Heart left ventricle (tissue), 16 donors: ENCODE measurements at regions not wholly inside any gene's neighbourhood (a gene's known extent, or its start where the extent isn't known, plus 50 kb on each side); places are given as distances from the start of the nearest gene placed in this dataset.

Experiments
- ATAC-seq, 4 donors: fragments of 200-7000 bp; cut with Tn5 transposase; one replicate each; pipeline ENCODE4 v1.9.1; 2020 to 2022; ENCODE audit warnings: moderate library complexity in 4 of 4, mild to moderate bottlenecking in 3 of 4, moderate number of reproducible peaks in 1 of 4
- DNase-seq, 5 donors: peaks; one replicate each; pipeline ENCODE4 v3.0.0-alpha.2; 2020
- H3K27ac ChIP-seq, 12 donors: fragments of 200-600 bp; sonication (generic) in 4 of 12; one replicate each; pipeline versions ENCODE4 v1.5.0 to v1.8.0; 2016 to 2022; ENCODE audit warnings: mild to moderate bottlenecking in 2 of 12
- H3K27me3 ChIP-seq, 9 donors: fragments of 200-600 bp; sonication (generic) in 2 of 9; one replicate each; pipeline versions ENCODE4 v1.5.1 to v1.8.0; 2016 to 2022; ENCODE audit warnings: mild to moderate bottlenecking in 3 of 9
- H3K36me3 ChIP-seq, 9 donors: fragments of 200-600 bp; sonication (generic) in 2 of 9; one replicate each; pipeline versions ENCODE4 v1.5.0 to v1.8.0; 2018 to 2022; ENCODE audit warnings: mild to moderate bottlenecking in 2 of 9
- H3K4me1 ChIP-seq, 12 donors: fragments of 200-600 bp; sonication (generic) in 4 of 12; one replicate each; pipeline versions ENCODE4 v1.5.0 to v1.8.0; 2016 to 2022; ENCODE audit warnings: mild to moderate bottlenecking in 3 of 12
- H3K4me3 ChIP-seq, 12 donors: fragments of 200-600 bp; sonication (generic) in 4 of 12; one replicate each; pipeline versions ENCODE4 v1.5.0 to v1.8.0; 2017 to 2022; ENCODE audit warnings: mild to moderate bottlenecking in 9 of 12, moderate library complexity in 4 of 12
- H3K9me3 ChIP-seq, 12 donors: fragments of 200-600 bp; sonication (generic) in 4 of 12; one replicate each; pipeline versions ENCODE4 v1.5.0 to v1.8.0; 2016 to 2022; ENCODE audit warnings: mild to moderate bottlenecking in 1 of 12
- POLR2A ChIP-seq, 2 donors: fragments of 450-650 bp; IDR thresholded peaks; one replicate each; pipeline ENCODE4 v1.6.1; 2017; ENCODE audit warnings: antibody characterized with exemption in 2 of 2, mild to moderate bottlenecking in 2 of 2, moderate library complexity in 2 of 2
- WGBS, 4 donors: extraction: QIAGEN DNeasy Blood & Tissue Kit in 2 of 4; methylation state at CpG; one replicate each; pipeline versions ENCODE4 v1.1.5 to v1.1.7; 2013 to 2018; 5-methylcytosine and 5-hydroxymethylcytosine counted together
- intact Hi-C, 10 donors: fragments of 100-400 bp; cut with DNase I; formaldehyde crosslinking; loops; one replicate each; pipeline versions ENCODE4 v1.11.1 to v1.14.2; 2022
- TF ChIP-seq, protein P1 (sequence below), 12 donors: fragments of 200-600 bp; sonication (generic) in 4 of 12; IDR thresholded peaks; one replicate each; pipeline versions ENCODE4 v1.5.0 to v1.8.0; 2018 to 2022; ENCODE audit warnings: antibody characterized with exemption in 12 of 12, mild to moderate bottlenecking in 5 of 12
- donor health status: ischemic (EF 13 %, LVEDD 7.1; RV severe dilation, severe dysfunction).
- donor health status: healthy with polysubstance abuse.
- donor health status: DM: no; HTN: yes; CAD: no.
- donor health status: DM: no; HTN: no; CAD: no.
- donor health status: ischemic (EF 25% LVEDD 6.9; RV normal size, moderate dysfunction).
- donor health status: ischemic (EF 25% LVEDD 5.7; RV mildly dilated, moderate dysfunction).
- donor health status: healthy.
- donor health status: DM: yes; HTN: yes; CAD: no.
- donor health status: ischemic (EF 35%, LVEDD 5.7; RV mildly dilated, moderate dysfunction).
- donor health status: nonischemic (EF 11% LVEDD 7.7; RV severe dilation, severe dysfunction).
- donor health status: DM: yes; HTN: yes; CAD: no.
- donor health status: PGD.
- donor health status: ischemic (EF 29% LVEDD 5.4; RV normal size, mild dysfunction).
- donor health status: nonischemic (EF 23%, LVEDD 6.1; RV moderate dilation, normal function).

DNA sequence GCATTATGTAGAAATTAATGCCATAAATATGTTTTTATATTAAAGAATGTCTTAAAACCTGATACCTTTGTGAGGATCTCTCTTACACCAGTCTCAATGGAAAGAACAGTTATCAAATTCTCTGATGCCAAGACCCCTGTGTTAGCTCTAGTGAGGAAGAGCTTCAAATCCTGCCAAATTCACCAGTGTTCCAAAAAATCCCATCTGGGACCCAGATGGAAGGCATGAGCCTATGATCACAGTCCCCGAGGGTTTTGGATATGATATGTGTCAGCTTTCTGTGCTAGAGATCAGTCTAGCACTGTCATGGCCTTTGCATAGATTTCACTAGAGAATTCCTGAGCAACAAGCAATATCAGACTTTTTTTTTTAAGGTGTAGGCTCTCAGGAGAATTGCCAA lies 412.1 kb downstream of the UBE2NL start:
- Histone ChIP-seq H3K4me1 (no peaks in the 10 kb centered on the region), H3K9me3 (no peaks in the 10 kb centered on the region), H3K27ac (no peak overlapping the region), H3K4me3 (no peak overlapping the region), H3K36me3 (no peaks in the 10 kb centered on the region), H3K27me3 (no peaks in the 10 kb centered on the region)
- DNase-seq (no peak), ATAC-seq (no peak)
- no peak for TF ChIP-seq POLR2A (IDR thresholded peaks at IDR 0.05)
- TF ChIP-seq, protein P1, sequence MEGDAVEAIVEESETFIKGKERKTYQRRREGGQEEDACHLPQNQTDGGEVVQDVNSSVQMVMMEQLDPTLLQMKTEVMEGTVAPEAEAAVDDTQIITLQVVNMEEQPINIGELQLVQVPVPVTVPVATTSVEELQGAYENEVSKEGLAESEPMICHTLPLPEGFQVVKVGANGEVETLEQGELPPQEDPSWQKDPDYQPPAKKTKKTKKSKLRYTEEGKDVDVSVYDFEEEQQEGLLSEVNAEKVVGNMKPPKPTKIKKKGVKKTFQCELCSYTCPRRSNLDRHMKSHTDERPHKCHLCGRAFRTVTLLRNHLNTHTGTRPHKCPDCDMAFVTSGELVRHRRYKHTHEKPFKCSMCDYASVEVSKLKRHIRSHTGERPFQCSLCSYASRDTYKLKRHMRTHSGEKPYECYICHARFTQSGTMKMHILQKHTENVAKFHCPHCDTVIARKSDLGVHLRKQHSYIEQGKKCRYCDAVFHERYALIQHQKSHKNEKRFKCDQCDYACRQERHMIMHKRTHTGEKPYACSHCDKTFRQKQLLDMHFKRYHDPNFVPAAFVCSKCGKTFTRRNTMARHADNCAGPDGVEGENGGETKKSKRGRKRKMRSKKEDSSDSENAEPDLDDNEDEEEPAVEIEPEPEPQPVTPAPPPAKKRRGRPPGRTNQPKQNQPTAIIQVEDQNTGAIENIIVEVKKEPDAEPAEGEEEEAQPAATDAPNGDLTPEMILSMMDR (IDR thresholded peaks at IDR 0.05): no peak
- intact Hi-C loops: no loop called here
- 78 to 94% (median 88%) methylated on average over 1 of the region's 1 CpG for WGBS, 4 donors

DNA sequence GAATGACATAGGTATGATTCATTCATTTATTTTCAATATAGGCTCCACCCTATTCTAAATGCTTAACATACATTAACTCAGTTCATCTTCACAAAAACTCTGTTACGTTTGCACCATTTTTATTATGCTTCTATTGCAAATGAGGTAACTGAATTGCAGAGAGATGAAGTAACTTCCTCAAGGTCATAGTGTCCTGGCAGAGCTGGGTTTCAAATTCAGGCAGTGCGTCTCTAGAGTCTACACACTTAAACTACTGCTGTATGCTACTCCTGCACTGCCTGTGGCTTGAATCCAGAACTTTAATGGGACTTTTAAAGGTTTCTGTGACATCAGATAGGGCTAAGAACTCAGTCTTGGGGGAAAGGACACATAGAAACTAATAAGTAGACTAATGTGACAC lies 413.4 kb downstream of the UBE2NL start:
- WGBS, 4 donors: 32 to 51% (median 42%) methylated on average over 2 of the region's 2 CpGs

DNA sequence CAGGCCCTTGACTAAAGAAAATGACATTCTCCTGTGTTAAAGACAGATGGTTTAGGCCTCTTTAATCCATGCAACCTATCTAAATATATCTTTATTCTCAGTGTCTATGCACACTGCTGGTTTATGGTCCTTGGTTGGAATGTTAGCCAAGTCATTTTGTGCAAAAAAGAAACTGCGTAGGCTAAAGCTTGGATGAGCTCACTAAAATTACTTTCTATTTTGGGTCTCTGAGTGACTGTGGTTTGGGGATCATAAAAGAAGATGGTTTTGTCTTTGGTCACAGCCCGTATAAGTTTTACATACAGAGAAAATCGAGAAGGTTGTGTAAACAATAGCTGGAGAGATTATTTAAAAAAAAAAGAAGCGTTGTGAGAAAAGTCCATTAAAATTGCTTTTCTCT lies 443.6 kb downstream of the UBE2NL start:
- TF ChIP-seq POLR2A (IDR thresholded peaks at IDR 0.05): no peak
- TF ChIP-seq, protein P1 (IDR thresholded peaks at IDR 0.05): no peak
- H3K36me3 ChIP-seq: no peaks in the 10 kb centered on the region
- ATAC-seq (no peak), DNase-seq (no peak)
- 69 to 86% (median 75%) methylated on average over 4 of the region's 4 CpGs for WGBS, 4 donors
- intact Hi-C loops: loop anchor here in 1 of 10 donors (10.0 kb wide), 1 partner anchor 627 kb away; no protein-coding TSS in a partner anchor
- H3K9me3 ChIP-seq: no peaks in the 10 kb centered on the region
- no peak overlapping the region for H3K27ac ChIP-seq
- H3K27me3 ChIP-seq: no peaks in the 10 kb centered on the region
- H3K4me1 ChIP-seq: no peaks in the 10 kb centered on the region
- no peak overlapping the region for H3K4me3 ChIP-seq

More for the DNA sequence above, 413.4 kb downstream of the UBE2NL start:
- no peak for TF ChIP-seq POLR2A (IDR thresholded peaks at IDR 0.05)
- TF ChIP-seq, protein P1 (IDR thresholded peaks at IDR 0.05): no peak
- no peaks in the 10 kb centered on the region for H3K9me3 ChIP-seq
- no peaks in the 10 kb centered on the region for H3K36me3 ChIP-seq
- no peak for DNase-seq
- no peak for ATAC-seq
- no peaks in the 10 kb centered on the region for H3K27me3 ChIP-seq
- no peak overlapping the region for H3K4me3 ChIP-seq
- intact Hi-C loops: no loop called here
- H3K4me1 ChIP-seq: no peaks in the 10 kb centered on the region
- no peak overlapping the region for H3K27ac ChIP-seq

DNA sequence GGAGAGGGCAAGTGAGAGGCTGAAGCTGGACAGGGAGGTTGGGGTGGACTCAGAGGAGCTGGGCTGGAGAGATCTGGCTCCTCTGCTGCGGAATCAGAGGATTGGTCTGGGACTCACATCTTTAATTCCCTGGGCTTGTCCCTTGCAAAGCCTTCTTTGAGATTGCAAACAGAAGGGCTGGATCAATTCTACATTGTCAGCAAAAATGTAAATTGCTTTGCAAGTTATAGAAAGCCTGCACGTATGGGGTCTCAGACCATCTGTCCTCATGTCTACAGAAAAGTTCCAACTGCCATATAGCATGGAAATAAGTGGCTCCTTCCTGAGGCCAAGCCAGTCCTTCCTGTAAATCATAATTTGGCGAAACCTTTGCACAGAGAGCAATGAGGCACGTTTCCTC lies 449.6 kb downstream of the UBE2NL start:
- H3K27ac ChIP-seq: no peak overlapping the region
- no peak for DNase-seq
- intact Hi-C loops: no loop called here
- H3K36me3 ChIP-seq: no peaks in the 10 kb centered on the region
- no peaks in the 10 kb centered on the region for H3K27me3 ChIP-seq
- H3K9me3 ChIP-seq: no peaks in the 10 kb centered on the region
- ATAC-seq: no peak
- H3K4me1 ChIP-seq: no peaks in the 10 kb centered on the region
- TF ChIP-seq POLR2A (IDR thresholded peaks at IDR 0.05): no peak
- TF ChIP-seq, protein P1 (IDR thresholded peaks at IDR 0.05): no peak
- no peak overlapping the region for H3K4me3 ChIP-seq
- WGBS, 4 donors: 51 to 86% (median 75%) methylated on average over 4 of the region's 4 CpGs
